Endodermal cell (in vitro differentiated cells): ENCODE measurements at regions not wholly inside any gene's neighbourhood (a gene's known extent, or its start where the extent isn't known, plus 50 kb on each side); places are given as distances from the start of the nearest gene placed in this dataset.
A peak's percentile ranks its signal among the peaks of the same experiment; 100 is the strongest.

Experiments used
- DNase-seq: peaks from one replicate; pipeline ENCODE4 v3.0.0-alpha.2; 2017
- H3K27ac ChIP-seq: 2 replicates; pipeline ENCODE4 v1.5.1; 2013; ENCODE audit warnings: mild to moderate bottlenecking, low read depth, low read length, moderate library complexity
- H3K27me3 ChIP-seq: 2 replicates; pipeline ENCODE4 v1.6.1; 2013; ENCODE audit warnings: mild to moderate bottlenecking, low read length, moderate library complexity; ENCODE audit not compliant: insufficient read depth, control insufficient read depth, poor library complexity, severe bottlenecking
- H3K36me3 ChIP-seq: 2 replicates; pipeline ENCODE4 v1.7.0; 2013; ENCODE audit warnings: mild to moderate bottlenecking, low read length, moderate library complexity; ENCODE audit not compliant: control insufficient read depth, insufficient read depth
- H3K4me1 ChIP-seq: one replicate; pipeline ENCODE4 v1.7.0; 2013; ENCODE audit warnings: low read length; ENCODE audit not compliant: control insufficient read depth, insufficient read depth
- H3K4me3 ChIP-seq: 2 replicates; pipeline ENCODE4 v1.5.1; 2013; ENCODE audit warnings: mild to moderate bottlenecking, low read length, moderate library complexity
- H3K9ac ChIP-seq: 2 replicates; pipeline ENCODE4 v1.6.1; 2013; ENCODE audit warnings: mild to moderate bottlenecking, low read length, moderate library complexity; ENCODE audit not compliant: poor library complexity, severe bottlenecking; ENCODE audit errors: extremely low read depth
- H3K9me3 ChIP-seq: 2 replicates; pipeline ENCODE4 v1.6.1; 2013; ENCODE audit warnings: mild to moderate bottlenecking, low read length, moderate library complexity; ENCODE audit not compliant: control insufficient read depth
- H3K27ac Mint-ChIP-seq: 2 replicates; pipeline ENCODE4 v1.8.0; 2020; ENCODE audit warnings: mixed read lengths
- H3K27me3 Mint-ChIP-seq: 2 replicates; pipeline ENCODE4 v1.8.0; 2021; ENCODE audit warnings: mild to moderate bottlenecking, mixed read lengths; ENCODE audit not compliant: insufficient read depth
- H3K36me3 Mint-ChIP-seq: 2 replicates; pipeline ENCODE4 v1.8.0; 2020; ENCODE audit warnings: low read depth, mixed read lengths
- H3K4me1 Mint-ChIP-seq: 2 replicates; pipeline ENCODE4 v1.8.0; 2020; ENCODE audit warnings: mixed read lengths
- H3K4me3 Mint-ChIP-seq: 2 replicates; pipeline ENCODE4 v1.8.0; 2020; ENCODE audit warnings: mild to moderate bottlenecking, moderate library complexity, mixed read lengths
- H3K9me3 Mint-ChIP-seq: 2 replicates; pipeline ENCODE4 v1.8.0; 2020; ENCODE audit warnings: mild to moderate bottlenecking, mixed read lengths
- CTCF ChIP-seq: fragments of 200-600 bp; sonication (generic); conservative IDR thresholded peaks from 2 replicates; pipeline ENCODE4 v1.5.0; 2021; ENCODE audit warnings: antibody characterized with exemption, mild to moderate bottlenecking
- WGBS, 2 experiments: methylation state at CpG; one replicate each; pipeline versions ENCODE4 v1.1.5 to v1.1.7; 2013; ENCODE audit warnings: missing lambda C conversion rate in 2 of 2, mixed read lengths in 1 of 2; ENCODE audit not compliant: insufficient coverage in 1 of 2, insufficient read length in 1 of 2; 5-methylcytosine and 5-hydroxymethylcytosine counted together

- DNase-seq = peak; percentile 17
- peaks cover under 1% of the 10 kb centered on the region for H3K9me3 Mint-ChIP-seq
- no peaks in the 10 kb centered on the region for H3K27me3 ChIP-seq
- no peak for TF ChIP-seq CTCF
- H3K27ac ChIP-seq = no peak overlapping the region
- peaks cover 1% of the 10 kb centered on the region for H3K4me1 ChIP-seq
- H3K9ac ChIP-seq = no peak overlapping the region
- H3K4me3 Mint-ChIP-seq = no peak overlapping the region
- no peaks in the 10 kb centered on the region for H3K36me3 Mint-ChIP-seq
- no peak overlapping the region for H3K4me3 ChIP-seq
- H3K36me3 ChIP-seq = no peaks in the 10 kb centered on the region
- no peaks in the 10 kb centered on the region for H3K9me3 ChIP-seq
- H3K4me1 Mint-ChIP-seq = no peaks in the 10 kb centered on the region
- 90% methylated on average over 7 of the region's 7 CpGs; no CpG with 5 or more reads in 1 of the 2 experiments for WGBS, 2 experiments
- no peaks in the 10 kb centered on the region for H3K27me3 Mint-ChIP-seq
- no peak overlapping the region for H3K27ac Mint-ChIP-seq
These were observed 161.6 kb downstream of the DDX1 start for GRCh38 chr2:15753233-15753798.

- Histone ChIP-seq H3K9me3 (no peaks in the 10 kb centered on the region), H3K27me3 (no peaks in the 10 kb centered on the region), H3K9ac (no peak overlapping the region), H3K4me3 (no peak overlapping the region), H3K4me1 (no peaks in the 10 kb centered on the region), H3K36me3 (no peaks in the 10 kb centered on the region), H3K27ac (no peak overlapping the region)
- 90 to 98% methylated on average over 10 to 15 of the region's 15 CpGs for WGBS, 2 experiments
- Mint-ChIP-seq H3K27ac (no peak overlapping the region), H3K4me1 (no peaks in the 10 kb centered on the region), H3K9me3 (peaks cover 2% of the 10 kb centered on the region), H3K27me3 (no peaks in the 10 kb centered on the region), H3K36me3 (no peaks in the 10 kb centered on the region), H3K4me3 (no peak overlapping the region)
- no peak for TF ChIP-seq CTCF
- peak; percentile 19 for DNase-seq
These were observed 162.4 kb downstream of the DDX1 start for GRCh38 chr2:15753811-15754702.

- Mint-ChIP-seq H3K4me3 (no peak overlapping the region), H3K9me3 (peaks cover 2% of the 10 kb centered on the region), H3K4me1 (no peaks in the 10 kb centered on the region), H3K27me3 (no peaks in the 10 kb centered on the region), H3K27ac (no peak overlapping the region), H3K36me3 (no peaks in the 10 kb centered on the region)
- Histone ChIP-seq H3K36me3 (no peaks in the 10 kb centered on the region), H3K9ac (no peak overlapping the region), H3K9me3 (no peaks in the 10 kb centered on the region), H3K4me1 (no peaks in the 10 kb centered on the region), H3K4me3 (no peak overlapping the region), H3K27me3 (no peaks in the 10 kb centered on the region), H3K27ac (no peak overlapping the region)
- WGBS, 2 experiments = 93 to 95% methylated on average over 2 to 5 of the region's 5 CpGs
- DNase-seq = peak; percentile 13
- TF ChIP-seq CTCF = no peak
These were observed 163.0 kb downstream of the DDX1 start for GRCh38 chr2:15754703-15755099.
